ENCODE measurements at regions not wholly inside any gene's neighbourhood (a gene's known extent, or its start where the extent isn't known, plus 50 kb on each side); places are given as distances from the start of the nearest gene placed in this dataset.

DNA sequence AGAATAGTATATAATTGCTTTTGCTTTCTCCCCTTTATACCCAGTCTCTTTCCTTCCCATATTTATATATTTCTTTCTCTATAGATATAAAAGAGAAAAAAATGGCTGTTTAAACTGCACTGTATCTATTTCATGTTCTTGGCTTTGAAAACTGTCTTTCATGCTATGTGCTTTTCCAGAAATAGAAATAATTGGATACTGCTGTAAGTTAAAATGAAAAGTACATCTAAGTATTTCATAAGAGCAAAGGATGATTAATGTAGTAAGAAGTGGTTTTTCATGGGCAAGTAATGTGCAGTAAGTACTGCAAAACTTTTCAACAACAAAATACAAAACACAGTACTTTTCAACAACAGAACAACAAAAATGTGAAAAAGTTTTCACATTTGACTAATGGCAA lies 237.9 kb downstream of the SNCA start:
- DNase-seq (ENCODE audit: low read depth, low spot score), result no peak

DNA sequence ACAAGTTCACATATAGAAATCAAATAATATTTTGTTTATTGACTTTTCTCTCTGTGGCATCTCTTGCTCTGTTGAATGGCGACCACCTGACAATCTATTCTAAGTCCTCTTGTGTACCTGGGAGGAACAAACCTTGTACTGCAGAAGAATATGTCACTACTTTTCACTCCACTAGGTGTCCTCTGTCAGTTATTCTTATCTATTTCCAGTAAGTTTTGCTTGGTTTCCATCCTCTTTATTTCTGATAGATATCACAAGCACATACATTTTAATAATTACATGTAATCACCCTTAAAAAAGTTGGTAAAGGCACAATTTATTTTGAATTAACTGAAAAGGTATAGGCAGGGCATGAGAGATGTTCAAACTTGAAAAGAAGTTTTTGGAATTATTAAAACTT lies 238.4 kb downstream of the SNCA start:
- no peak for DNase-seq (ENCODE audit: low read depth, low spot score)

DNA sequence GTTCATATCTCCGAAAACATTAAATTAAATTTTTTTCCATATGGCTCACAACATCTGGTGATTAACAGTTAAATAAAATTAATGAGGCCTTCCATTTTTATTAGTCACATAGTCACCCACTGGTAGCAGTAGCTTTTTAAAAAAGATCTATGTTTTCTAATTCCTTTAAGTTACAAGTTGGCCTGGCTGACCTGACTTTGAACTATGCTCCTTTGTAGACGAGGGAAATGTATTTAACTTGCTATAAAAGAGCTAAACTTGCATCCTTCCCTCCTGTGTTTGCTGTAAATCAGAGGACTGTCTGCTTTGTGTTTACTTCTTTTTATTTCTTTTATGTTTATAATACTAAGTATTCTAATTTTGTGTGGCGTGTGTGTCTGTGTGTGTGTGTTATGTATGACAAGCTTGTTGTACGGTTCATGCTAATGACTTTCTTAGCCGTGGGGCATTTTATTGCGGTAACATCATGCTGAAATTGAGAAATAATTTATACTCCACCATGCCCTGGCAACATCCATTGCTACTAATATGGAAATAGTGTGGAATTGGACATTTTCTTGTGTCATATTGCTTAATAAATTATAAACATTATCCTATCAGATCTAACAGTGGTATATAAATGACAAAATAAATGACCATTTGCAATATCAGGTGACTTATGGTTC lies 241.7 kb downstream of the SNCA start:
- DNase-seq (ENCODE audit: low read depth, low spot score), result no peak

DNA sequence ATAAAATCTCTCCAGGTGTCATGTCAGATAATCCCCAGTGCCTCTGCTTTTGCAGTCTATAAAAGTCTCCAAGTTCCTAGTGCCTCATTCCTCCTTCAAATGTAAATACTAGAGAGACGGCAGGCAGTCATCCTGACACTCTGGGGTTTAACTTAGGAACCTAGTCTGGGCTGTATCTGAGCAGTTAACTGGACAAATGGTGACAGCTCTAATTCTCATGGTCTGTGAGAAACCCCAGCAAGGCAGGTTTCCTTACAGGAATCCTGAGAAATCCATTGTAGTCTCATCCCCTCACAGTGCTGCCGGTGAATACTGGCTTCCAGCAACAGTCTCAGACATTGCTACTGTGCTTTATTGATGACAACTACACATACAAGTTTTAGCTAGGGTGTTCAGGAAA lies 246.8 kb downstream of the SNCA start:
- peak; percentile 47 for DNase-seq (ENCODE audit: low read depth, low spot score)

DNA sequence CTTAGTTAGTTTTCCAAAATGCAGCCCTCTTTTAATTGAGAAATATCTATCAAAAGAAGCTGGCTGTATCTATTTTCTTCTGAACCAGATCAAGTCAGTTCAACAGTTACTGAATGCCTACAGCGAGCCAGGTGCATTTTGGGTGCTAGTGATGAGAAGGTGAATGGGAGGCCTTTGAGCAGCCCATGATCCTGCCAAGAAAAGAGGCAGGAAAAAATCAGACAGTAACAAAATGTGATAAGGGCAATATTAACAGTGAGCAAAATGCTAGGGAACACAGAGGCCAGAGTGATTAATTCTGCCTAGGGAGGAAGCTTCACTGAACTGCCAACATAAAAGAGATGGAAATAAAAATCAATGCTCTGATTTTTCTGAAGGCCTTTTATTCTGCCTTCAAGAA lies 248.5 kb downstream of the SNCA start:
- DNase-seq (ENCODE audit: low read depth, low spot score), result no peak

DNA sequence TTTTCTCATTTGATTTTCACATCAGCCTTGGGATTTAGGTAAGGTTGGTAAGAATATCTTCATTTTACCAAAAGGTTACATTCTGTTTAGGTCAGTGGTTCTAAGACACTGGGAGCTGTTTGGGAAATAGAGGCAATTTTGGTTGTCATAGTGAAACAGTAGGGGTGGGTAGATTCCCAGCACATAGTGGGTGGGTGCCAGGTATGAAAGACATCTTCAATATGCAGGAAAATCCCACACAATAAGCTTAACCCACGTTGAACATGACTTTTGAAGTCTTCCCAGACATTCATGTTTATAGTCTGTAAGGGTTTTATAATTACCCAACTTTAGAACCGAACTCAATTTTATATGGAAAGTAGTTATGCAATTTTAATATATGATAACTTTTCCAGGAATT lies 249.6 kb downstream of the SNCA start:
- DNase-seq (ENCODE audit: low read depth, low spot score), result no peak

DNA sequence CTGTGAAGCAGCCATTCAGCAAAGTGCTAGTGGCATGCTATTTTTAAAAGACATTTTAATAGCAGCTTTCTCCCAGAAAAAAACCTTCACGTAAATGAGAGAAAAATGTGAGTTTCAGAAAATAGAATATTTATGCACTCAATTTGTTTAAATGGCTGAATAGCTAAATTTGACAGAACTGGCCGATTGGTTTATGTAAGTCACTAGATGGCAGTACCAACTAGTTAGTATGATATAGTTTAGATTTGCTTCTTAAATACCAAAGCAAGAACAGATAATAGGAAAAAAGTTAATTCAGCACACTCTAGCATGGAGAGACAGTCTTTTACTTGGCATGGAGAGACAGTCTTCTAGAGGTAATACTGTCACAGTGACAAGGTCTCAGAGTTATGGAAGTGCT lies 250.1 kb downstream of the SNCA start:
- no peak for DNase-seq (ENCODE audit: low read depth, low spot score)

DNA sequence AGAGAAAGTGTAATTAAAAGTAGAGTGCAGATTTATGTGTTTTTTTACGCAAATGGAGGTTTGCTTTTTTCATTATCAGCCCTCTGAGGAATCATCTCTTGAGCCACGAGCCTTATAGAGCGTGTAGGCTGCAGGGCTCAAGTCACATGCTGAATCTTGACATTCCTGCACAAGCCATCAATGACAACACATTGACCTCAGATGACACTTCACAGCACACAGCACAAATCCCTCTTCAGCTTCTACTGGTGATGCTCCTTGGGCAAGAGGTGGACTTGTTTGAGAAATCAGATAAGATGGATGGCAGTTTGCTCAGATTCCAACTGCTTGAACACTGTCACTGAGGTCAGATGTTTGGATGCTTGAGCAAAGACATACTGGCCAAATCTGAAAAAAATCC lies 250.6 kb downstream of the SNCA start:
- peak; percentile 9 for DNase-seq (ENCODE audit: low read depth, low spot score)

DNA sequence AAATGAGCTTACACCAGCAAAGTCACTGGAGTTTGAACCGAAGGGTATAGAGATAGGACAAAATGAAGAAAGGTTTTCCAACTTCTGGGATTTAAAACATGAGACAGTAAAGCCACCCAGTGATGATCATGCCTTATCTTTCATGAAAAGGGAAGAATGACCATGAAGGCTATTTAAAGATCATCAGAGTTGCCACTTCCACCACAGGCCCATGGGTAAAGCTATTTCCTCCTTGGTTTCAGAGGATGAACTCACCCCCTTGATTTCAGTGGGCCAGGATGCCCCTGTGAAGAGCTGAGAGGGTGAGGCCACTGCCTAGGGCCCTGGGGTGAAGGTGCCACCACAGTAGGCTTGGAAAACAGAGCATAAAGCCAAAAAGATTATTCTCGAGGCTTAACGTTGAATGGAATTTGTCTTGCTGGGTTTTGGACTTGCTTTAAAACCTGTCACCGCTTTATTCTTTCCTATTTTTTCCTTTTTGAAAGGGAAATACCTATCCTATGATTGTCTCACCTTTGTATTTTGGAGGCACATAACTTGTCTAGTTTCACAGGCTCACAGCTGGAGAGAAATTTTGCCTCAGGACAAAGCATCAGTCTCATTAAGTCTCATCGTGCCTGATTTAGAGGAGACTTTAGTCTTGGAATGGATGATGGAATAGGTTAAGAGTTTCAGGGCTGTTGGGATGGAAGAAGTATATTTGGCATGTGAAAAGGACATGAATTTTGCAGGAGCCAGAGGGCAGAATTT lies 254.0 kb downstream of the SNCA start:
- no peak for DNase-seq (ENCODE audit: low read depth, low spot score)

DNA sequence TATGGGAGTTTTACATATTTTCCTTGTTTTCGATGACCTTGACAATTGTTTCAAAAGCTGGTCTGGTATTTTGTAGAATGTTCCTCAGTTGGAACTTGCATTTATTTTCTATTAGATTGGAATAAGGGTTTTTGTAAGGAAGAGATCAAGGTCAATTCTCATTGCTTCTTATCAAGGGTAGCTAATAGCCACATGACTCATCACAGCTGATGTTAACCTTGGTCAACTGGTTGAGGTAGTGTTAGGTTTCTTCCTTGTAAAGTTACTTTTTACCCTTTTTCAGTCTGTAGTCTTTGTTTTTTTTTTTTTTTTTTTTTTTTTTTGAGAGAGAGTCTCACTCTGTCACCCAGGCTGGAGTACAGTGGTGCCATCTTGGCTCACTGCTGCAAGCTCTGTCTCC lies 257.2 kb downstream of the SNCA start:
- no peak for DNase-seq (ENCODE audit: low read depth, low spot score)

DNA sequence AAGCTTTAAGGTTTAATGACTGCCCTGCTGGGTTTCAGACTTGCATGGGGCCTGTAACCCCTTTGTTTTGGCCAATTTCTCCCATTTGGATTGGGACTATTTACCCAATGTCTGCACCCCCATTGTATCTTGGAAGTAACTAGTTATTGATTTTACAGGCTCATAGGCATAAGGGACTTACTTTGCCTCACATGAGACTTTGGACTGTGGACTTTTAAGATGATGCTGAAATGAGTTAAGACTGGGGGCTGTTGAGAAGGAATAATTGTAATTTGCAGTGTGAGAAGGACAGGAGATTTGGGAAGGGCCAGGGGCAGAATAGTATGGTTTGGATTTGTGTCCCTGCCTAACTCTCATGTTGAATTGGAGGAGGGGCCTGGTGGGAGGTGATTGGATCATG lies 260.7 kb downstream of the SNCA start:
- DNase-seq (ENCODE audit: low read depth, low spot score), result no peak

DNA sequence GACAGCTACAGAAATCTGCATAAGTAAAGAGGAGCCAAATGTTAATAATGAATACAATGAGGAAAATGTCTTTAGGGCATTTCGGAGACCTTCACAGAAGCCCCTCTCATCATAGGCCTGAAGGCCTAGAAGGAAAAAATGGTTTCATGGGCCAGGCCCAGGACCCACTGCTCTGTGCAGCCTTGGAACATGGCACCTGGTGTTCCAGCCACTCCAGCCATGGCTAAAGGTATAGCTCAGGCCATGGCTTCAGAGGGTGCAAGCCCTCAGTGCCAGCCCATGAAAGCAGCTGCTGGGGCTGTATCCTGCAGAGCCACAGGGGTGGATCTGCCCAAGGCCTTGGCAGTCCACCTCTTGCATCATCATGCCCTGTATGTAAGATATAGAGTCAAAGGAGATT lies 261.1 kb downstream of the SNCA start:
- no peak for DNase-seq (ENCODE audit: low read depth, low spot score)

DNA sequence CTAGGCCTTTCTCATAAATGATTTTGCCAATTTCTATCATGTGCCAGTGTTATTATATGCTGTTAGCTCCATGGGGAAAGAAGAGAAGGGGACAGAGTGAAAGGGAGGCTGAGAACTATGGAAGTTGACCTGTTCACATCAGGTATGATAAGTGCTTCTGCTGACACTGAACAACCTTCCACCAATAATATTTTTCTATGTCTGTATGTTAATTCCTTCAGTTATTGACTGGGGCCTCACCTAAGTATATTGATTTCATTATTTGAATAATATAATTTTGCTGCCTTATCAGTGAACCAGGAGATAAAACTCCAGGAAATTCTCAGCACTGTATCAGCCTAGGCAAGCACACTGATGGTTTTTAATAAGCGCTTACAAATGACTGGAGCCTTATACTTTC lies 262.8 kb downstream of the SNCA start:
- no peak for DNase-seq (ENCODE audit: low read depth, low spot score)

DNA sequence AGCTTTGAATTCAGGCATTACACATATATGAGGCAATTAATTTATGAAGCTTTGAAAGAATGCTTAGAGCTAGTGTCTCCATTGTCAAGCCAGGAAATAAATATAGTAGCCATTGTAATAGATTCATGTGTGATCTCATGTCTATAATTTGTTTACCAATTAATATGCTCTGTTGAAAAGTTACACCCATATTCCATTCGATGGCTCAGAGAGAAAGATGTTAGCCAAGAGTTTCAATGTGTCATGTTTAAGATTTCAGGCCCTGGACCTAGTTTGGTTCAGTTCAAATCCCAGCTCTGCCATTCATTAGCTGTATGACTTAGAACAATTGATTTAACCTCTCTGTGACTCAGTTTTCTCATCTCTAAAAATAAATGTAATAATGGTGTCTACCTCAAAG lies 263.3 kb downstream of the SNCA start:
- DNase-seq (ENCODE audit: low read depth, low spot score), result no peak

DNA sequence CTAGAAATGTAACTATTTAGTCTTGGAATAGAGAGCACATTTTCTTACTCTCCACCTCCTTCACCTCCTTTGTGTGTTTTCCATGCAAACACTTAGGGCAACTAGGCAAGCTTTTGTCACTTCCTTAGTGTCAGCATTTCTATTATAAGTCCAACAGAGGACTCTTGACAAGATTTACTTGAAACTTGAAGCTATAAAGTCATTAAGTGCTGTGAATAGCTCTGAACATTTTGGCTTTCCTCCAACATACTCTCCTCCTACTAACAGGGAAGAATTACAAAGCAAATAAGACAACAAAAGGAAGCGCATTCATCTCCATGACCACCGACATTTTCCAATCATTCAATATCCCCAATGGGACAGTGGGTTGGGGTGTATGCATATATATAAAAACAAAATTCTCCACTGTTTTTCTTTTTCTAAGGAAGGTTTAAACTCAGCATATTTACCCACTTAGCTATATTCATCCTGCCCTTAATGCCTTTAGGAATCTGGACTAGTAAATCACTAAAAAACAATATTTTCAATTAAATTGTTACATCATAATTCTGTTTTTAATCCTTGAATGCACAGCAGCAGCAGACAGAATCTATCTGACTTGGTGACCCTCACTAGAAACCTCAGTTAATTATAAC lies 264.6 kb downstream of the SNCA start:
- DNase-seq (ENCODE audit: low read depth, low spot score), result no peak

DNA sequence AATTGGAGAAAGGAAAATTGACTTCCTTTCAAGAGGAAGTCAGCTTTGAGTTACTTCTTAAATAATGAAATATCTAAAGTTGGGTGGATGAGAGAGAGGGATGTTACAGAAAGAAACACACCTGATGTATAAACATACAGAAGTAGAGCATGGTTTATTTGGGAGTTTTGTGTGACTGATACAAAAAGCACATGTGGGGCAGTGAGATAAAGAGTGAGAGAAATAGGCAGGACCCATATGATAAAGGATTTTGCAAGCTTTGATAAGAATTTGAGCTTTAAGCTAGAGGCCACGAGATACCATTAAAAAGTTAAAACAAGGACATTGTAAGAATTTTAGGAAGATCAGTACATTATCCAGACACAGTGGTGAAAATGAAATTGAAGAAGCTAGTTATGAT lies 263.3 kb upstream of the GPRIN3 start:
- no peak for DNase-seq (ENCODE audit: low read depth, low spot score)

DNA sequence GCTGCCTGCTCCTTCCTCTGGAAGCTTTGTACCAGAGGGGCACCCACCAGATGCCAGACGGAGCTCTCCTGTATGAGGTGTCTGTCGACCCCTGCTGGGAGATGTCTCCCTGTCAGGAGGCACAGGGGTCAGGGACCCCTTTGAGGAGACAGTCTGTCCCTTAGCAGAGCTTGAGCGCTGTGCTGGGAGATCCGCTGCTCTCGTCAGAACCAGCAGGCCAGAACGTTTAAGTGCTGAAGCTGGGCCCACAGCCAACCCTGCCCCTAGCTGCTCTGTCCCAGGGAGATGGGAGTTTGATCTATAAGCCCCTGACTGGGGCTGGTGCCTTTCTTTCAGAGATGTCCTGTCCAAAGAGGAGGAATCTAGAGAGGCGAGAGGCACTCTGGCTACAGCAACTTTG lies 260.3 kb upstream of the GPRIN3 start:
- no peak for DNase-seq (ENCODE audit: low read depth, low spot score)

DNA sequence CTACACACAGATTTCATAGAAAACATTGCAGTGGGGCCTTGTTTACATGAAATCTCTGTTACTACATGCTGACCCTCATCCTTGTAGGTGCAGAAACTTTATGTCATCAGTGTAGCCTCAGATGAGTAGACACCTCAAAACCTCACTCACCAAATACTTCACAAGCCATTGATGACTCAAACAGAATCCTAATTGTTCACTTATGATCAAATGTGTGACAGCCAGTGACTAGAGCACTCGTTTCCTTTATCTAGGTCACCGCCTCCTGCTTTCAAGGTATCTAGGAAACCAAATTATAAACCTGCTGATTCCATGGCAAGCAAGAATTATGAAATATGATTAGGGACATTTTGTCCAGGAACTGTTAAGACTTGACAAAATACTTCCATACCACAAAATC lies 255.8 kb upstream of the GPRIN3 start:
- no peak for DNase-seq (ENCODE audit: low read depth, low spot score)

DNA sequence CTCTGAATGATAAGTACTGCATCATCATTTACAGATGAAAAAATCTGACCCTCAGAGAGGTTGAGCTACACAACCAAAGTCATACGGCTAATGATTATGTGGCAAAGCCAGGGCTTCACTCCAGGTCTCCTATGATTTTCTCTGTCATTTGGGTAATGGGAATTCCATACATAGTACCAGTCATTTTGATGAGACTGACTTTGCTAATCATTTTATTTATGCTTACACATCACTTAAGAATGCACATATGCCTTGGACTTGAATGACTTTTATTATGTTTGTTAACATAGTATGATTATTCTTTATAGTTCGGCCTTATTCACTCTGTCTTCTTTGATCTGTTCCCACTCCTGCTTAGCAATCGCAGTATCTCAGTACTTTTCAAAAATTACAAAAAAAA lies 255.1 kb upstream of the GPRIN3 start:
- DNase-seq (ENCODE audit: low read depth, low spot score), result no peak

DNA sequence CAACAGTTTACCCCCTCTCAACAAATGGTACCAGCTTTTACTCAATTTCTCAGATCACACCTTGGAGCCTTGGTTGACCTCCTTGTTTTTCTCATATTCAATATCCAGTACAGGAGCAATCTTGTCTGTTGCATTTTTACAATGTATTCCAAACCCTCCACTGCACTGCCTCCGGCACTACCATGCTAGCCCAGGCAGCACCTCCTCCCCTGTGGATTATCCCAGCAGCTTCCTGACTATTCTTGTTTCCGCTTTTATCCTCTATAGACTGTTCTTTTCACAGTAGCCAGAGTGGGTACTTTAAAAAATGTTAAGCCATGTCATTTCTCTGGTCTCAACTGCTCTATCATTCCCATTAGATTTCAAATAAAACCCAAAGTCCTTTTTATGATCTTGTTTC lies 253.4 kb upstream of the GPRIN3 start:
- DNase-seq (ENCODE audit: low read depth, low spot score), result peak; percentile 4

DNA sequence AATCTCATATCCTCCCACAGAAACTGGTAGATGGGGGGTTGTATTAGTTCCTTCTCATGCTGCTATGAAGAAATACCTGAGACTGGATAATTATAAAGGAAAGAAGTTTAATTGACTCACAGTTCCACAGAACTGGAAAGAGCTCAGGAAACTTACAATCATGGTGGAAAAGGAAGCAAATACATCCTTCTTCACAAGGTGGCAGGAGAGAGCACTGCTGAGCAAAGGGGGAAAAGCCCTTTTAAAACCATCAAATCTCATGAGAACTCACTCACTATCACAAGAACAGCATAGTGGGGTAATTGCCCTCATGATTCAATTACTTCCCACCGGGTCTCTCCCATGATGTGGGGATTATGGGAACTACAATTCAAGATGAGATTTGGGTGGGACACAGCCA lies 250.5 kb upstream of the GPRIN3 start:
- DNase-seq (ENCODE audit: low read depth, low spot score), result peak; percentile 25

DNA sequence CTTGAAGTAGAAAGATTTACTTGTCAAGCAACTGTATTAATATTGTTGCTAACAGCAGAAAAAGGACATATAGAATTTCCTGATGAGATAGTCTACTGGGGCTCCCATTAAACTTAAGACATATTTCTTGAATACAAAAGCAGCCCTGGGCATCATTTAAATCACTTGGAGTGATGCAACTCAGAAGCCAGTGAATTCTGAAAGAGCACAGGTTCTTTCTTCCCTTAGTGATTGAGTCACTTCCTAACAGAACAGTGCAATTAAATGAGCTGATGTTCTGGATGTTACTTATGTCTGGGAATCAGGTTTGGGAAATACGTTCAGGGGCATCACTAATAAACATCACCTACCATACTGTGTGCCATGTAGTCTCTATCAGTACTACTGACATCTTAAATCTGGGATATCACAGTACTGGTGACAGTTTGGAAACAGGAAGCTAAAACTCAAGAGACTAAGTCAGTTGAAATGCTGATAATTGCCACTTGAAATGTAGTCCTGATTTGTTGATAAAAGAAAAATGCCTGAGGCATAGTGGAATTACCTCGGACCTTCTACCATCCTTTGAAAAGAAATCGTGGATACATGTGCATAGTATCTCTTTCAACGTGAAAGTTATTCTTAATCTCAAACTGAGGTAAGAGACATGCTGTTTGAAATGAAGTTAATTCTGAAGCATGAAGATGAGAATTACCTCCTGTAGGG lies 249.2 kb upstream of the GPRIN3 start:
- no peak for DNase-seq (ENCODE audit: low read depth, low spot score)

DNA sequence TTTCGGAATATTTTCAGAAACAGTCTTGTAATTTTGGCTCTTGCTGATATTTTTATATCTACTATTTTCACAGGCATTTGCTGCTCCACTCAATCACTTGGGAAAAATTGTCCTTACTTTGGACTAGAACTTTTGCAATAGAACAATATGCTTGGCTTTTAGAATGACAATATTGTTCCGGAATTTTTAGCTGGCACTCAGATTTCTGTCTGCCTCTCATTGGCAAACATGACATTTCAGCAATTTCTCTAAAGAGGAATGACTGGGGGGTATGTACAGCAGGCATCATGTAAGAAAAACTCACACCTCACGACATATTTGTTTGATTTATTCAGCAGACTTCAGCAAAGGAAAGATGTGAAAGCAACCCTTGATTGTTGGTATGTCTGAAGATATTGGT lies 243.6 kb upstream of the GPRIN3 start:
- DNase-seq (ENCODE audit: low read depth, low spot score), result no peak
